GM10266 (cell line): ENCODE measurements at regions not wholly inside any gene's neighbourhood (a gene's known extent, or its start where the extent isn't known, plus 50 kb on each side); places are given as distances from the start of the nearest gene placed in this dataset.

Experiments
- DNase-seq: peaks from one replicate; pipeline ENCODE4 v3.0.0; 2012; ENCODE audit errors: extremely low spot score
- CTCF ChIP-seq: IDR thresholded peaks from 2 replicates; pipeline ENCODE4 v1.5.1; 2012; ENCODE audit warnings: mild to moderate bottlenecking, low read depth; ENCODE audit not compliant: control insufficient read depth, insufficient read depth; ENCODE audit errors: missing control alignments

DNA sequence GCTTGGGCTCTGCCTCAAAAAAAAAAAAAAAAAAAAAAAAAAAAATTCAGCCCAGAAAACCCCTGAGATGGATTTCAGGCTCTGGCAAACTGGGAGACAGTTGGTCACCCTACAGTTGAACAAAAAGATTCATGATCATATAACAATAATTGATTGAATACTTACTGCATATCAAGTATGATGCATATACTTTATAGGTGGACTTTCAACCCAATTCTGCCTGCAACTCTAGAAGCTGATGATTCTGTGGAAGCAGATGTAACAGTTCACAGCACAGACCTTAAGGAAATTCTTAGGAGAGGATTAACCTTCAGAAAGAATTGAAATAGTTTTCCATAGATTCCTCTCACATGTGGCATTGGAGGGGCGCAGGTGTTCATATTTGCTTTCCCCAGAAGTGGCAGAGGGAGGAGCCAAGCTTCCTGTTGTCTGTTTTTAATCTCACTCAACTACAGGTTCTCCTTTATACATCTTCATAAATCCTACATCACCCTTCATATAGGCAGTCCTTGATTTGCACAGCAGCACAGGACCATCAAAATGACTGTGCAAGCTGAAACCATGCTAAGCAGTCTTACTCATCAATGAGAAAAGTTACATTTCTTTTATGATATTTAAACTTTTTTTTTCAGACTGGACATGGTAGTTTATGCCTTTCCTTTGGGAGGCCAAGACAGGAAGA lies 149.4 kb upstream of the KLF3 start:
- no peak for DNase-seq
- no peak for TF ChIP-seq CTCF

- DNase-seq: no peak
- no peak for TF ChIP-seq CTCF
Observed at GRCh38 chr4:38516190-38516589, 147.8 kb upstream of the KLF3 start.

GRCh38 chr4:38519666-38520065 lies 144.3 kb upstream of the KLF3 start:
- no peak for TF ChIP-seq CTCF
- DNase-seq: no peak

DNA sequence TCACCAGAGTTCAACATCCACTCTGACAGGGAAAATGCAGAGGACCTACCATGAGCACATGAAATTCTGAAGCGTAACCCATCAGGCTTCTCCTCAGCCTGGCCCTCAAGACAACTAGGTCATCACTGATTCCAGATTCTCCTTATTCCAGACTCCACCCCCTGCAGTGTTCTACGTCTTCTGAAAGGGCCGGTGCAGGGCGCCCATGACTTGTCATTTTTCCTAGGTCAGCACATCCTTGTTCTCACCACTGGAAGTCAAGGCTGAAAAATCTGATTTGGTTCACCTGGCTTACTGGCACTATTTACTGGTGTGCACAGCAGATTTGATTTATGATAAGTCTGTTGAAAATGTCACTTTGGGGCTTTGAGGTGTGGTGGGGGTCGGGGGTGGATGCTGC lies 140.9 kb upstream of the KLF3 start:
- TF ChIP-seq CTCF: no peak
- no peak for DNase-seq

- peak; percentile 82 for DNase-seq
- TF ChIP-seq CTCF: no peak
Observed at GRCh38 chr4:38523524-38524448, 140.2 kb upstream of the KLF3 start.

- no peak for TF ChIP-seq CTCF
- DNase-seq: no peak
Observed at GRCh38 chr4:38526412-38526811, 137.6 kb upstream of the KLF3 start.
